ENCODE measurements at regions not wholly inside any gene's neighbourhood (a gene's known extent, or its start where the extent isn't known, plus 50 kb on each side); places are given as distances from the start of the nearest gene placed in this dataset.

DNA sequence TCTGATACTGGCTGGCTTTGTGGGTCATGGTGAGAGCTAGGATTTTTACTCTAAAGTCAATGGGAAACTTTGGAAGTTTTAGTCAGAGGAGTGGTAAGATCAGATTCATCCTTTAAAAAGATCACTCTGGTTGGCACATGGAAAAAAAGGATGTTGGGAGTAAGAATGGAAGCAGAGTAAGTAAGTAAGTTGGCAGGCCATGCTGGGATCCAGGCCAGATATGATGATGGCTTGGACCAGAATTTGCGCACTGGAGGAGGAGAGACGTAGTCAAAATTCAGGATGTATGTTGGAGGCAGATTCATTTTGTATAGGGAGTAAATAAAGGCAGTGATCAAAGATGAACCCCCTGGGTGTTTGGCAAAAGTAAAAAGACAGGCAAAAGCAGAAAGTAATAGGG lies 283.3 kb upstream of the THSD7B start:
- DNase-seq (ENCODE audit: low read depth): no peak

DNA sequence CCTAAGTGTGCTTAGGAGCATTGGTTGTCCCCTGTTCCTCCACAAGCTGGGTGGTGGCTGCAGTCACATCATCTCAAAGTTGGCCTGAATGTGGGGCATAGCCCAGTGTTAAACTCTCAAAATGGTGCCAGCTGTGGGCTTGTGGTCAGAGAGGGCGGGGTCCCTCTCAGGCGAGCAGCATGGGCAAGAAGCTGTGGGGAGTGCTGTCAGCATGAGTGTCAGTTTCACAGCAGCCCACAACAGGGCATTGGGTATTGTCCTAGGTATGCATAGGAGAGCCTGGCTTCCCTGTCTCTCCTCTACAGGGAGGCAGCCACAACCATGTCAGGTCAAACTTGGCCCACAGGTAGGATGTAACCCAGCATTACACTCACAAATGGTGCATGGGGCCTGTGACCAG lies 285.6 kb upstream of the THSD7B start:
- no peak for DNase-seq (ENCODE audit: low read depth)

DNA sequence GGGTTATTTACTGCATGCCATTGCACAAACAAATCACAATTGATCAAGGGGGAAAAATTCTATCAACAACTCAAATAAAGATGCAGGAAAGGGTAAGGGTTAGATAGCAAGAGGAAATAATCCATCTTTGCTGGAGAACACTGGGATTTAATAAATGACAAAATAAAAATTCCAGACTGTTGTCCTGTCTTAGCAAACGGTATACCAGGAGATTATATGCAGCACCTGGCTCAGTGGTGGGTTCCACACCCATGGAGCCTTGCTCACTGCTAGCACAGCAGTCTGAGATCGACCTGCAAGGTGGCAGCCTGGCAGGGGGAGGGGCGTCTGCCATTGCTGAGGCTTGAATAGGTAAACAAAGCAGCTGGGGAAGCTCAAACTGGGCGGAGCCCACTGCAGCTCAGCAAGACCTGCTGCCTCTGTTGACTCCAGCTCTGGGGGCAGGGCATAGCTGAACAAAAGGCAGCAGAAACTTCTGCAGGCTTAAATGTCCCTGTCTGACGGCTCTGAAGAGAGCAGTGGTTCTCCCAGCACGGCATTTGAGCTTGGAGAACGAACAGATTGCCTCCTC lies 296.5 kb upstream of the THSD7B start:
- no peak for DNase-seq (ENCODE audit: low read depth)

DNA sequence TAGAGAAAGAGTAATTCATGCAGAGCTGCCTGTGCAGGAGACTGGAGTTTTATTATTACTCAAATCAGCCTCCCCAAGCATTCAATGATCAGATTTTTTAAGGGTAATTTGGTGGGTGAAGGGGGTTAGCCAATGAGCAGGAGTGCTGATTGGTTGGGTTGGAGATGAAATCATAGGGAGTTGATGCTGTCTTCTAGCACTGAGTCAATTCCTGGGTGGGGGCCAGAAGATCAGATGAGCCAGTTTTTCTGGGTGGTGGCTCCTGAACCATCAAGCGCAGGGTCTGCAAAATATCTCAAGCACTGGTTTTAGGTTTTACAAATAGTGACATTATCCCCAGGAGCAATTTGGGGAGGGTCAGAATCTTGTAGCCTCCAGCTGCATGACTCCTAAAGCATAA lies 312.8 kb upstream of the THSD7B start:
- DNase-seq (ENCODE audit: low read depth): no peak

DNA sequence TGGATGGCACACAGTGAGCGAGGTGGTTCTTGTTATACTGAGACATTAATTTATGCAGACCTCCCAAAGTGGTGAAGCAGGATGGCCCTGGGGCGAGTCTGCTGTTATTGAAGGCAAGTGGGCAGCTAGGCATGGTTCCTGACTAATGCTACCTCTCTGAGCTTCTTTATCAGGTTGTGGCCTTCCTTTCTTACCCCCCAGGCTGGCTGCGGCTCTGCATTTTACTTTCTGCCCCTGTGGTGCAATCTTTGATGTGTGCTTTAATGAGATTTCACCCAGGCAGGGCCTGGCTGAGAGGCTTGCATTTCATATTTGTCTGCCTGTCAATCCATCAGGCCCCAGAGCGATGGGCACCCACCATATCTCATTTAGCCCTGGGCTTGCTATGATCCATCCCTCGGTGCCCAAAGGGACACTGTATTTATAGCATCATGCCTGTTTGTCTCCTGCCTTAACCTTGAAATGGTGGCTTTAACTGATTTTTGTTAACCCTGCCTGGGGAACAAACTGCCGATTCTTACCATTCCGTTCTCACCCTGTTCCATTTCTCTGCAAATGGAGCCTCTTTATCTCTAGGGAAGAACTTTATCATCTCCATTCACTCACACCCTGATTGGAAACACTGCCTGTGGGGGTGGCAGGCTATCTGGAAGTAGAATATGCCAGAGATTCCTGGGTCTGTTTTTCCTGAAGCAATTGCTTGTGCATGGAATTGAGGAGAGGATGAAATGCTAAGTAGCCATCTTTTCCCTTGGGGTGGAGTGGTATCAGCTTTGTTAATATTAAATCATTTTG lies 316.2 kb upstream of the THSD7B start:
- DNase-seq (ENCODE audit: low read depth): no peak

DNA sequence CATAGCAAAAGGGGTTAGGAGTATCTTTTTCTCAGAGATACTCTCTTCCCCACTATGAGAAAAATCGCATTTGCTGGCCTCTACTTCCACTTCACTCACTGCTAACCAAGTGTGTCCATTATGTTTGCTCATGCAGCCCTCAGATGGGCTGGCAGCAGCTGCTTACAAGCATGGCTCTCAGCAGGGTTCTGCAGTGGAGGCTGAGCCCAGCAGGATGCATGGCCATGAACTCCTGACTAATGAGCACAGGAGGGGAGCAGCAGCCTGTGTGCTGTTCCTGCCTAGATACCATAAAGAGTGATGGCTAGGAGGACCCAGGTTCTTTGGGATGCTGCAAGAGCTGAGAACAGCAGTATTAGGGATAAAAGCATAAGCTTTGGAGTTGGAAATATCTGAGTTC lies 316.9 kb upstream of the THSD7B start:
- no peak for DNase-seq (ENCODE audit: low read depth)

DNA sequence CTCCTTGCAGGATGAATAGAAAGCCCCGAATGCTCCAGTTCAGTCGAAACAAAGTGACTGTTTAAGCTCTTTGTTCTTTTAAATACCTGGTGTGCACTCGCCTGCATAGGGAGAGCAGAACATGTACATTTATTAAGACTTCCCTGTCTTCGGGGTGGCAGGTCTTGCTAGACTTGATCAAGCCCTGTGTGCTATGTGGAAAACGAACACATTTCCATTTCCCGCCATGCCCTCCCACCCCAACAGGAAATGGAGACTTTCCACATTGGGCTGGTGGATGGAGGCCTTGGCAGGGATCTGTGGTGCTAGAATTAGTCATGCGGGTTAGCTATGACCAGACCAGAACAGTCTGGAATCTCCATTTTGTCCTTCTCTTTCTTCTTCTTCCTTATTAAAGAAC lies 321.0 kb upstream of the THSD7B start:
- no peak for DNase-seq (ENCODE audit: low read depth)

DNA sequence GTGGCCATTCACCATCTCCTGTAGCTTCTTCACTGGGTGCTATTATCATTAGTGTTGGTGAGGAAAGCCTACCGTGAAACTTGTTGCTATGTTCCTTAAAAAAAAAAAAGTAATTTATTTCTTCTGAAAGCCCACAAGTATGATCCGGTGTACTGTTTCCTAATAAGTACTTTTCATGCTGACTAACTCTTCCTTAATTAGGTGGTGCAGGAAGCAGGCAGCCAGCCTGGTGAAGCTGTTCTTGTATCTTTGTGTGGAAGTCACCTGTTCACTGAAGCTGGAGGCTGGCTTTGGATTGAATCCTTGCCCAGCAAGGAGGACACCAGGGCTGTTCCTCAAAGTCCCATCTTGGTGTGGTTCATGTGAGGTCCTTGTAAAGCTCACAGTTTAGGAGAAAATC lies 321.7 kb upstream of the THSD7B start:
- no peak for DNase-seq (ENCODE audit: low read depth)

DNA sequence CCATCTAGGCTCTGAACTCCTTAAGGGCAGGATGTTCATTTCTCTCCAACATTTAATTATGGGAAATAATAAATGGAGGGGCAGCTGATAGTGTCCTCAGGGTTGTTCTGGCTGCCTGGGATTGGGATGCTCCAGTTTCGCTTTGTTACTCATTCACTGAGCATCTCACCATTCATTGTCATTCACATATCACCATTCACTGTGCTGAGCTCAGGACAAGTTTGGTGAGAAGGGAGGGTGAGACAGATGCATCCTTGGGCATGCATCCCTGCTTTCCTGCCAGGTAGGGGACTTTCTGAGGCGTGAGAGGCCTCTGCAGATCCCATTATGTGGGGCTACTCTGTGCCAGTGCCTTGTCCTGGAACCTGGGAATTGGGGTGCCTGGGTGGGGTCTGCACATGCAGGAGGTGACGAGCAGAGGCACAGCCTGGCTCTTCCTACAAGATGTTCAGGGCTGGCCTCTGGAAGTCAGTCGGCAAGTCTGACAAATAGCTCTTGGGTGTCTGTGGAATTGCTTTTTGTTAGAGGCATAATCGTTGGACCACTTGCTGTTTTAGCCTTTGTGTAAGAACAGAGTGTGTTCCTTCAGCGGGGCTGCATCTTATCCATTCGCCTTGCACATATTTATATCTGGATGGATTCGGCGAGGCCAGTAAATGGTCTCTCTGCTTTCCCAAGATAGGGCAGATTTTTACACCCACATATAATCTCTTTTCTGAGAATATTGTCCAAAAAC lies 323.2 kb upstream of the THSD7B start:
- DNase-seq (ENCODE audit: low read depth): no peak

DNA sequence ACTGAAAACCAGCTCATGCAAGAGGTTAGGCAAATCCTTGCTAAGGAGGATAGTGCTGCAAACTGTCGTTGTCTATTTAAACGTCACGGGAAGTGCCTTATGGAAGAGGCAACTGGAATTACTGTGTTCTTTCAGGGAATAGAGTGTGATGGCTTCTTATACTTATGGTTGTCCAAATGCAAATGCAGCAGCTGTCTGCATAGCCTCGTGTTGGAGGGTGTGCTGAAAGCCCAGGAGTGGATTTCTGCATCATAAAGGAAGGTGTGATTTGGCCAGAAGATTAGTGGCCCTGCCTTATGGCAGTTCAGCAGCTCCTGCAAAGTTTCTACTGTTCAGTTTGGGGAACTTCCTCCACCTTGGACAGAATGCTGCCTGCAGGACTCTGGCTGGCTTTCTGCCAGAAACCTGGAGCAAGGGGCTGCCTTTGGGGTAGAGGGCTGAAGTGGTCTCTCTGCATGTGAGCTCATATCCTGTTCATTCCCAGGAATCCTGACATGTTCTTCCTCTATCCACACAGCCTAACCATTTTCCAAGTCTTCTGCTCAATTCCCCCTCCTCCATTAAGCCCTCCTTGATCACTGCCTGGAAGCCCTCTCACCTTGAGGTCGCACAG lies 321.2 kb upstream of the CXCR4 start:
- DNase-seq (ENCODE audit: low read depth): no peak

DNA sequence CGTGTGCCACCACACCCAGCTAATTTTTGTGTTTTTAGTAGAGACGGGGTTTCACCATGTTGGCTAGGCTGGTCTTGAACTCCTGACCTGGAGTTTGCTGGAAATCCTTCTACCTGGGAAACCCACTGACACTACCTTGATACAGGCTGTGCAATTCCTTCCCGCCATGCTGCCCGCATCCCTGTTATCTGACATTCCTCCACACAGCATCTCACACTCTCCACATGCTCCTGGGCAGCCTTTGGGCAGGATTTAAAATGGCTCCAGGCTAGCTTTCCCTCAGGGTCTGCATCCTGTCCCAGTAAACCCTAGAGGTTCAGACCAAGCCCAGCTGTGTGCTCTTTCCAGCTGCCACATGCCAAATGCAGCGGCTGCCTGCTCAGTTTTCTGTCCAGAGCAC lies 319.5 kb upstream of the CXCR4 start:
- DNase-seq (ENCODE audit: low read depth): no peak

DNA sequence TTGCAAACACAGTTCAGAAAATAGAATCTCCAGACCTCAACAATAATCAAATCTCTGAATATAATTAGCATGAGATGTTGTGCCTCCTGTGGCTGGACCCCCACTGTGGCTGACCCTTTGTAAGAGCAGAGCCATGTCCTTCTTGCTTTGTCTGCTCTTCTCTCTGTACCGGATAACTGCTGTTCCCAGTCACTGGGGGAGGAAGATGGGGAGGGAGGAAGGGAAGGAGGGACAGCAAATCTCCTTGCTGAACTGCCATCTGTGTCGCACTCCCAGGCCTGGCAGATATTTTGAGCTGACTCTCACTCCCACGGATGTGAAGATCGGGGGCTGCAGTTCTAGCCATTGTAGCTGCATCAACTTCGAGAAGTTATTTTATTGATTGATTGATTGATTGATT lies 319.0 kb upstream of the CXCR4 start:
- no peak for DNase-seq (ENCODE audit: low read depth)

DNA sequence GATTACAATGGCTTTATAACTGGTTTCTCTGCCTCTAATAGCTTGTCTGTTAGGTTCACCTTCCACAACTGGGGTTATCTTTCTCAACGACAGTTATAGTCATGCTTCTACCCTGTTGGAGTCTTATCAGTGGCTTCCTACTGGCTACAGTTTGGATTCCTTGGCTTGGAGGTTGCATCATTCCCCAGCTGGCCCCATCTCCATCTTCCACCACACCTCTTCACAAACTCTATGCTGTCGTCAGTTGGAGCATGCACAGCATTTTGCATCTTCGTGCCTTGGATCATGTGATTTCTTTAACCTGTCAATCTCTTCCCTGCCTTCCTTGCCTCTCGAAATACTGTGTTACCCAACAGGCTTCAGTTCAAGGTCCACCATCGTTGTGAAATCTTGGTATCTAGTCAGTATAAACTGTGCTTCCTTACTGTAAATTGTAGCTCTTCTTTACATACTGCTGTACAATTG lies 316.3 kb upstream of the CXCR4 start:
- no peak for DNase-seq (ENCODE audit: low read depth)

DNA sequence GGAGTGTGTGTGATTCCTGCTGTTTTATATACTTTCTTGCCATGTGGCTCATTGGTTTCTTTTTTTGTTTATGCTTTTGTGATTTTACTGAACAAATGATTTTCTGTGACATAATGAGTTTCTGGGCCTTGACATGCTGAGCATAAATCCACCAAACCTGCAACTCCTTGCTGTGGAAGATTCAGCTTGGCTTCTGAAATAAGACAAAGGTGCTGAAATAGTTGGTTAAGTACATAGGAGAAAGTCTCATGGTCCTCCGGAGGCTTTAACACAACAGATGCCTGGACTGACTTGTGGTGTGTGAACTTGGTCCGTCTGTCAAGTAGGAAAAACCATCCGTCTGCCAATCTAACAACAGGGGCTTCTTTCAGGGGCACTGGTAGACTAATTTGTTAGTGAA lies 315.3 kb upstream of the CXCR4 start:
- no peak for DNase-seq (ENCODE audit: low read depth)

DNA sequence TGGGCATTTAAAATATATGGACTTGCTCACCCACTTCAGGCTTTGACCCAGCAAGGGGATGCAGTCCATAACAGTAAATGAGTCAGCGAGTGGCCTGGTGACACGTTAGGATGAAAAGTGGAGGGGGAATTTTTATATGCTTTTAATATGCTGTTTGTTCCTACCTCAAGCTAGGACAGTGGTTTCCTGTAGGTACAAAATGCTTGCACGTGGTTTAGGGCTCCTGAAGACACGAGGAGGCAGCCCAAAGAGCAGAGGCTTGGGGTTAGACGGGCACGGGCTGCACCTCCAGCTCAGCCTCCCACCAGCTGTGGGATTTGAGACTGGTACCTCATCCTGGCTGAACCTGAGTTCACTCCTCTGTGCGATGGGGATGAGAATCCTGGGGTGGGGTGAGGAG lies 306.2 kb upstream of the CXCR4 start:
- DNase-seq (ENCODE audit: low read depth): no peak

DNA sequence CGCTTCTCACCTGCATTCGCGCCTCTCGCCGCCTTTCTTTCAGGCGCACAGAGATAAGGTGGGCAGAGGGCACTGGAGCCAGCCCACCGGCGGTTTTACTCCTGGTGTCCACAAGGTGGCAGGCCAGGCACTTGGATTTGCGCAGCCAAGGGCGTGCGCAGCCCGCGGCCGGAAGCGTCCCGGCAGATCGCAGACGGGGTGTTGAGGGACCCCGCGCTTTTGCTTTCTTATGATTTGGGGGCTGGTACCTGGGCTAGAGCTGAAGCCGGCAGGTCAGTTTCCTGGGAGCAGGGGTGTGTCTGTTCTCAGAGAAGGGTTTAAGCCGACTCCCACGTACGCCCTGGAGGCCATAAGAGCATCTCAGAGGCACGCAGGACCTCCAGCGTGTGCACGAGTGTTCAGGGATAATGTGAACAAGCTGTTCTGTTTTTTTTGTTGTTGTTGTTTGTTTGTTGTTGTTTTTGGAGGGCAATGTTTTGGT lies 305.6 kb upstream of the CXCR4 start:
- peak; percentile 35 for DNase-seq (ENCODE audit: low read depth)

DNA sequence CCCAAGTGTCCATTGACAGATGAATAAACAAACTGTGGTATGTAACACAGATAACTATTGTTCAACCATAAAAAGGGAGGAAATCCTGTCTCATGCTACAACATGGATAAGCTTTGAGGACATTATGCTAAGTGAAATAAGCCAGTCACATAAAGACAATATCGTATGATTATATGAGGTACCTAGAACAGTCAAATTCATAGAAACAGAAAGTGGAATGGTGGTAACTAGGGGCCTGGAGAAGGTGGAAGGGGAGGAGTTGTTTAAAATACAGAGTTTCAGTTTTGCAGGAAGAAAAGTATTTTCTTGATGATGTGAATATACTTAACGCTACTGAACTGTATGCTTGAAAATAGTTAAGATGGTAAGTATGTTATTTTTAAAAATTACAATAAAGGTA lies 304.6 kb upstream of the CXCR4 start:
- DNase-seq (ENCODE audit: low read depth): no peak

DNA sequence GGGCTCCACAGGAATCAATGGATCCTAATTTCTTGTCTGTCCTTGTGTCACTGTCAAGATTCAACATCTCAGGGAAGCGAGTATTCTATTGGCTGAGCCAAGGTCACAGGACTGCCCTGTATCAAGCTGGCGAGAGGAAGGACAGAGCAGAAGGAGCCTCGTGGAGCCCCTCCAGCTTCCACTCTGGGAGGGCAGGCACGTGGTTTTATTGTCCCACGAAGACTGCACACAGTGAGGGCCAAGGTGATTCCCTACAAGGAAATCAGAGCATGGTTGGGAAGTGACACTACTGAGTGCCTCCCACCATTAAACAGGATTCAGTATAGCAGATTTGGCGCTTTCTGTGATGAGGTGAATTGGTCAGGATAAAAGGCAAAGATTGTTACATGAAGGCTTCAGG lies 302.4 kb upstream of the CXCR4 start:
- DNase-seq (ENCODE audit: low read depth): no peak

DNA sequence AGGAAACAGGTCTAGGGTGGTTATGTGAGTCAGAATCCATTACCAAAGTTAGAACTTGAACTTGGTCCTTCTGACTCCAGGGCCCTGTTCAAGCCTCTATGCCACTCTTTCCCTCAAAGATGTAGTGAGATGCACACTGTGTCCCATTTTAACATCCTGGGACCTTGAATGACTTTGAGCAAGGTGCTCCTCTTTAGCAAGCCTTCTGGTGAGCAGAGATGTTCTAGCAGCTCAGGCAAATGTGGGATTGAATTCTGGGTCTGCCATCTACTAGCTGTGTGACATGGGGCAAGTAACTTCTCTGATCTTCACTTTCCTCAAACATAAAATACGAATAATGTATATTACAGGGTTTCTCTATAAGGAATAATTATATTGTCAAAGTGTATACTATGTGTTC lies 294.0 kb upstream of the CXCR4 start:
- DNase-seq (ENCODE audit: low read depth): no peak

DNA sequence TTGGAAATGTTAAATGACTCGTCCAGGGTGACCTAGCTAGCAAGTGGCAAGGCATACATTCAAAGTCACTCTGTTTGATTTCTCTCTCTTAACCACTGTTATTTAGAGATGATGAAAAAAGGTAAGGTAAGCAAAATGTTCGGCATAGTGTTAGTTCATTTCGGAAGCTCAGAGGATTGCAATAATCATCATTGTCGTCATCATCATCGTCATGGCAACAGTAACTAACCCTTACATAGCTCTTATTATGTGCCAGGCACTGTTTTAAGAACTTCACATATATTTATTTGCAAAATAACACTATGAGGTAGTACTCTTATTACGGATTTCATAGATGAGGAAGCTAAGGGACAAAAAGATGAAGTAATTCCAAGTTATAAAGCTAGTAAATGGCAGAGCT lies 292.7 kb upstream of the CXCR4 start:
- no peak for DNase-seq (ENCODE audit: low read depth)

DNA sequence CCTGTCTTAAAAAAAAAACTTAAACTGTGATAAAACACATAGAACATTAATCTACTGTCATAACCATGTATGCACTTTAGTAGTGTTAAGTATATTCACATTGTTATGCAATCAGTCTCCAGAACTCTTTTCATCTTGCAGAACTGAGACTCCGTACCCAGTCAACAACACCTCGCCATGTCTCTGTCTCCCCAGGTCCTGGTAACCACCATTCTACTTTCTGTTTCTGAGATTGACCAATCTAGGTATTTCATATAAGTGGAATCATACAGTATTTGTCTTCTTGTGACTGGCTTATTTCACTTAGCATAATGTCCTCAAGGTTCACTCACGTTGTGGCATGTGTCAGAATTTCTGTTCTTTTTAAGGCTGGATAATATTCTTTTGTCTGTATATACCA lies 290.8 kb upstream of the CXCR4 start:
- no peak for DNase-seq (ENCODE audit: low read depth)

DNA sequence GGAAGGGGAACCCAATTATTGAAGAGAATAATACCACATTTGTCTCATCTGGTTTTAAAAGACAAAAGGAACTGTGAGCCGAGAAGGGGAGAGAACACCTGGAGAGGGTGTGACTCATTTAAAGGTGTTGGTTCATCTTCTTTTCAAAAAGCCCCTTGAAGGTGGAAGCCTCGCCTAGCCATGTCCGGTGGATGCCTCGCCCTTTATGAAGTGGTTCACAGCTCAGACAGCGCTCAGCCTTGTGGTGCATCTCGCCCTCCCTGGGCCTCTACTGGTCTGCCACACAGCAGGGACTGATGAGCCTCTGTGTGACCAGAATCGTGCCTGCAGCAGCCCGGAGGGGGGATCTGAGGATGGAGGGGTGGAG lies 290.0 kb upstream of the CXCR4 start:
- no peak for DNase-seq (ENCODE audit: low read depth)
